ENCODE measurements at regions not wholly inside any gene's neighbourhood (a gene's known extent, or its start where the extent isn't known, plus 50 kb on each side); places are given as distances from the start of the nearest gene placed in this dataset.

DNA sequence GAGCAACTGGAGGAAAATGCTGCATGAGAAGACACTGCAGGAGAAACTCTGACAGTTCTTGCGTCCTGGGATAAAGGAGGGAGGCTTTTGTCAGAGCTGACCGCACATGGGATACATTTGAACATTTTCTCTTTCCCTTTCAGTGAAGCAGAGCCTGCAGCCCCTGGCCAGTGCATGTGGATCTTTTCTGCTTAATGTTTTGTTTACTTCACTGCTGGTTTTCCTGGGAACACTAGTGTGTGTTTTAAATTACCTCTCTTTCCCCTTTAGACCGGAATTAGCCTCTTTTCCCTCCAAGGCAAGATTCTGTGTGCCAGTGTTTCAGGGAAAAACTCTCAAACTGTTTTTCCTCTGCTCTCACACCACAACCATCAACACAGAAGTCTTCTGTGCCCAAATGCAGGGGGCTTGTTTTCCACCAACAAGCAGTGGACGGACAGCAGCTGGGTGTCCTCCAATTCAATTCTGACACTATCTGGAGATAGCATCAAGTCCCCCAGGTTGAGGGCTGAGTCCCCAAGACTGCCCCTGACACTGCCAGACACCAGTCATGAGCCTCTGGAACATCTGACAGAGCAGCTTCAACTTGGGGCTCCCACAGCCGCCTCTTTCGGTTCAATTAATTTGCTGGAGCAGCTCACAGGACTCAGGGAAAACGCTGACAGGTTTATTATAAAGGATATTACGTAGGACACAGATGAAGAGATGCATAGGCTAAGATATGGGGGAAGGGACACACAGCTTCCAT is 136.2 kb downstream of the RHOU start:
- TF ChIP-seq, protein P1, sequence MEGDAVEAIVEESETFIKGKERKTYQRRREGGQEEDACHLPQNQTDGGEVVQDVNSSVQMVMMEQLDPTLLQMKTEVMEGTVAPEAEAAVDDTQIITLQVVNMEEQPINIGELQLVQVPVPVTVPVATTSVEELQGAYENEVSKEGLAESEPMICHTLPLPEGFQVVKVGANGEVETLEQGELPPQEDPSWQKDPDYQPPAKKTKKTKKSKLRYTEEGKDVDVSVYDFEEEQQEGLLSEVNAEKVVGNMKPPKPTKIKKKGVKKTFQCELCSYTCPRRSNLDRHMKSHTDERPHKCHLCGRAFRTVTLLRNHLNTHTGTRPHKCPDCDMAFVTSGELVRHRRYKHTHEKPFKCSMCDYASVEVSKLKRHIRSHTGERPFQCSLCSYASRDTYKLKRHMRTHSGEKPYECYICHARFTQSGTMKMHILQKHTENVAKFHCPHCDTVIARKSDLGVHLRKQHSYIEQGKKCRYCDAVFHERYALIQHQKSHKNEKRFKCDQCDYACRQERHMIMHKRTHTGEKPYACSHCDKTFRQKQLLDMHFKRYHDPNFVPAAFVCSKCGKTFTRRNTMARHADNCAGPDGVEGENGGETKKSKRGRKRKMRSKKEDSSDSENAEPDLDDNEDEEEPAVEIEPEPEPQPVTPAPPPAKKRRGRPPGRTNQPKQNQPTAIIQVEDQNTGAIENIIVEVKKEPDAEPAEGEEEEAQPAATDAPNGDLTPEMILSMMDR (conservative IDR thresholded peaks at IDR 0.05) = no peak
- TF ChIP-seq EZH2 (IDR thresholded peaks at IDR 0.05; ENCODE audit: low read depth) = no peak

All from PC-9 (cell line).